GM19324 (cell line): ENCODE measurements at regions not wholly inside any gene's neighbourhood (a gene's known extent, or its start where the extent isn't known, plus 50 kb on each side); places are given as distances from the start of the nearest gene placed in this dataset.
A peak's percentile ranks its signal among the peaks of the same experiment; 100 is the strongest.
"Not testable (repeated sequence)": the region's sequence is repeated elsewhere in the genome, so short reads cannot be mapped to it uniquely, and the experiment has no call there.

Experiments
- ATAC-seq: cut with Tn5 transposase; IDR thresholded peaks from one replicate; pipeline ENCODE4 v1.9.1; 2021; ENCODE audit warnings: mild to moderate bottlenecking, moderate library complexity; ENCODE audit not compliant: unreplicated experiment, low FRiP score

DNA sequence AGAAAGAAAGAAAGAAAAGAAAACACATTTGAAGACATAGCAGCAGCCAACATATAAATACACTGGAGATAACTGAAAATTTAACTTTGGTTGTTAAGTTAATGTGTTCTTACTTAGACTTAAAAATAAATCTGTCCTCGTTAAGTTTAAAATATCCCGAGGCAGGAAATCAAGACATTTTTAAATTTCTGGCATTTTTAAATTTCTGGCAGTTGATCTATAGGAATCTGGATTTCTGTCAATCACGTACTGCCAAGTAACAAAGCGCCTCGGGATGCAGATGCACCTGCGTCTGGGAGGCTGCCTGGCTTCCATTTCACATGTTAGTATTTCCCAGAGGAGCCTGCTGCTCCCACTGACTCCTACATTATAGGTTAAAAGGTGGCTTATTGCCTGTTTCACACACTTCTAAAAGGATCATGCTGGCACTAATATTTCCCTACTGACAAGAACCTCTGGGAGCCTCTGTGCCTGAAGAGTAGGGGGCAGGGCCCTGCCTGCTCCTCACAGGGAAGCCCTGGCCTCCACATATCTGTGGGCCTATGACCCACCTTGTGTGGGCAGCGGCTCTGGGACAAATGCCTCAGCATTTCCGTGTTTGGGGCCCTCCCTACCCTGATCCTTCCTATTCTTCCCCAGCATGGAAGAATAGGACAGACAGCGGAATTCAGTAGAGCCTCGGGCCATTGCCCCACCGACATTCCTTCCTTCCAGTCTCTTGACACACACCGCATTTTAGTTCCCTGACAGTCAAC is 62.8 kb upstream of the ATP12A start:
- ATAC-seq: no peak

DNA sequence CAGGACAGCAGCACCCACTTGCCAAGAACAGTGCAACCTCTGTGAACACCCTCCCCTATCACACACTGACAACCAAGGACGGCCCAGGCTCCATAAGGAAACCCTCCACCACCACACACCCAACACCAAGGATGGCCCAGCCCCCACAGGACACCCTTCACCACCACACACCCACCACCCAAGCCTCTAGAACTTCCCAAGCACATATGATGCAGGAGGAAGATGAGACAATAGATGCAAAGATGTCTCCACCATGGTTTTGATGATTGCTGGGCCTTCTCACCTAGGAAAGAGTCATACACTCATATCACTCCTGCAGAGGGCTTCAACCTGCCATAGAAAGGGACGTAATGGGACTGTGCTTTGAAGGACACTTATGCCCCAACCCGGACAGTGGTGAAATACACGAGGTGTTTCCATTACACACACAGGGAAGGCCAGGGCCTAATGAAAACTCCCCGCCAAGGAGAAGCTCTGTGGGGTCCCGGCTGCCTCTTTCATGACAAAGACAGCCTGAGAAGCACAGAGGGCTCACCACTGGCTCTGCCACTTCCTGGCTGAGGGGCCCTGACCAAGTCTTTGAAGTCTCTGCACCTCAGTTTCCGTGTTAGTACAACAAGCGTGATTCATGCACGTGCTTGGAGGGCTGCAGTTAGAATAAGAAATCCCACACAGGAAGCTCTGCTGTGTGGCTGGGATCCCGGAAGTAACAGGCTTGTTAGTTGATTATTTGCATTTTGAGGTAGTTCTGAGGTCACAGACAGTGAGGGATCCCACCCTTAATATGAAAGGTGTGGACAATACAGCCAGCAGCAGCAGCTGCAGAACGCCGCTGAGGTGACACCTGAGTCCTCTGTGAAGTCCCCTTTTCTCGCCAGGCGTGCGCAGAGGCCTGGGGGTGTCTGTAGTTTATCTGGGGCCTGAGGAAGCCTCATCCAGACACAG is 61.9 kb upstream of the ATP12A start:
- peak; percentile 66 for ATAC-seq

DNA sequence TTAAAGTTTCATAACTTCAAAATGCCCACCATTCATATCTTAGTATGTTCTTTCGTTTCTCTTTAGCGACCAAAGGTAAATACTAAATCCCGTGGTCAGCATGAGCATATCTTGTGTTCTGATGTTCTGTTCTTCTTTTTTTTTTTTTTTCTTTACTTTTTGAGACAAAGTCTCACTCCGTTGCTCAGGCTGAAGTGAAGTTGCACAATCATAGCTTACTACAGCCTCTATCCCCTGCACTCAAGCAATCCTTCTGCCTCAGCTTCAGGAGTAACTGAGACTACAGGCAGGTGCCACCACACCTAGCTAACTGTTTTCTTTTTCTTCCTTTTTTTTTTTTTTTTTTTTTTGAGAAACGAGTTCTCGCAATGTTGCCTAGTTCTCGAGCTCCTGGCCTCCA is 60.9 kb upstream of the ATP12A start:
- ATAC-seq: no peak

DNA sequence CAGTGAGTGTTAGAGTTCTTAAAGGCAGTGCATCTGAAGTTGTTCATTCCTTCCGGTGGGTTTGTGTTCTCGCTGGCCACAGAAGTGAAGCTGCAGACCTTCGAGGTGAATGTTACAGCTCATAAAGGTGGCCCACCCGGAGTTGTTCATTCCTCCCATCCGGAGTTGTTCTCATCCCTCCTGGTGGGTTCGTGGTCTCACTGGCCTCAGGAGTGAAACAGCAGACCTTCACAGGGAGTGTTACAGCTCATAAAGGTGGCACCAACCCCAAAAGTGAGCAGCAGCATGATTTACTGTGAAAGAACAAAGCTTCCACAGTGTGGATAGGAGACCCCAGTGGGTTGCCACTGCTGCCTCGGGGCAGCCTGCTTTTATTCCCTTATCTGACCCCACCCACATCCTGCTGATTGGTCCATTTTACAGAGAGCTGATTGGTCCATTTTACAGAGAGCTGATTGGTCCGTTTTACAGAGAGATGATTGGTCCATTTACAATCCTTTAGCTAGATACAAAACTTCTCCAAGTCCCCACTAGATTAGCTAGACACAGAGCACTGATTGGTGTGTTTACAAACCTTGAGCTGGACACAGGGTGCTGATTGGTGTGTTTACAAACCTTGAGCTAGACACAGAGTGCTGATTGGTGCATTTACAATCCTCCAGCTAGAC is 57.6 kb upstream of the ATP12A start:
- not testable (repeated sequence) for ATAC-seq

DNA sequence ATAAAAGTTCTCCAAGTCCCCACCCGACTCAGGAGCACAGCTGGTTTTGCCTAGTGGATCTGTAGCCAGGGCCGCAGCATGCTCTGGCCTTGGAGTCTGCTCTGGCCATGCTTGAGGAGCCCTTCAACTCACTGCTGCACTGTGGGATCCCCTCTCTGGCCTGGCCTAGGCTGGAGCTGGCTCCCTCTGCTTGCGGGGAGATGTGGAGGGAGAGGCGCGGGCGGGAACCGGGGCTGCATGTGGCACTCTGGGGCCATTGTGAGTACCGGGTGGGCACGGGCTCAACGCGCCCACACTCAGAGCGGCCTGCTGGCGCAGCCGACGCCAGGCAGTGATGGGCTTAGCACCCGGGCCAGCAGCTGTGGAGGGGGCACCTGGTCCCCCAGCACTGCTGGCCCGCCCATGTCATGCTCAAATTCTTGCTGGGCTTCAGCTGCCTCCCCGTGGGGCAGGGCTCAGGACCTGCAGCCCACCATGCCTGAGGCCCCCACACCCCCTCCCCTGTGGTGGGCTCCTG is 57.0 kb upstream of the ATP12A start:
- no peak for ATAC-seq

DNA sequence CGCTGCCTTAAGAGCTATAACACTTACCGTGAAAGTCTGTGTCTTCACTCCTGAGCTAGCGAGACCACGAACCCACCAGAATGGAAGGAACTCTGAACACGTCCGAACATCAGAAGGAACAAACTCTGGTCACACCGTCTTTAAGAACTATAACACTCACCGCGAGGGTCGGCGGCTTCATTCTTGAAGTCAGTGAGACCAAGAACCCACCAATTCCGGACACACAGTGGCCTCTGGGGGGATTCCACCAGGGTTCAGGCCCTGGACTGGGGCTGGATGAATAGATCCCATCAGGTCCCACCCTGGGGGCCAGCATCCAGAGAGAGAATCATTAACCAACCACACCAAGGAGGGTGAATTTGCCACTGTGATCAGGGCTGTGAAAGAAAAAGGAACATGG is 55.8 kb upstream of the ATP12A start:
- no peak for ATAC-seq

DNA sequence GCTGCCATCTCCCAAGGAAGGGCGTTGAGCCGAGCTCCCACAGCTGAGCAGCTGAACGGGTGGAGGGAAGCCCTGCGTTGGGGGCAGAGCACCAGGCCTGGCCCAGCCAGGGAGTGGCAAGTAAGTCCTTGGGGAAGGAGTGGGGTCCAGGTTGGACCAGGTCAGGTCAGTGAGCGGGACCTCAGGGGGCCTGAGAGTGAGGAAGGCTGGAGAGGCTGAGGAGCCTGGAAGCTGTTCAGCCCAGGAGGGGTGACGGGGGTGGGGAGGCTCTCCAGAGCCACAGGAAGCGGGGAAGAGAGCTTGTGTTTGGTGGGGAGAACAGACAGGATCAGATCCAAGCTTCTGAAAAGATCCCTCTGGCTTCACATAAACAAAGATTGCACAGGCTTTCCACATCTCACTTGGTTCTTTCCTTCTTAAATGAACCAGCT is 55.4 kb upstream of the ATP12A start:
- no peak for ATAC-seq

DNA sequence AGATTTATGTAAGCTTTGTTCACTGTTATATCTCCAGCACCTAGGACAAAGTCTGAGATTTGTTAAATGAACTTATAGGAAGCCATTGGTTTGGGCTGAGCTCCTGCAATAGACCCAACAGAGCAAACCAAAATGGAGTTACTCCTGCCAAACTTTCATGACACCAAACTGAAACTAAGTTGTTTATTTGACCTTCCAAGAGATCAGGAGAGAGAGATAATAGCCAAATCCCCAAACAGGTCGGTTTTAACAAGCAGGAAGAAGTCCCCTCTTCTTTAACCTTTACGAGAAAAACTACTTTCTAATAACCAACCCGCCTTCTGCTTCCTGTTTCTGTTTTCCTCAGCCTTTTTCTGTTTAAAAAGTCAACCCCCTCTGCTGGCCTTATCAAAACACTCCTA is 54.9 kb upstream of the ATP12A start:
- ATAC-seq: no peak

DNA sequence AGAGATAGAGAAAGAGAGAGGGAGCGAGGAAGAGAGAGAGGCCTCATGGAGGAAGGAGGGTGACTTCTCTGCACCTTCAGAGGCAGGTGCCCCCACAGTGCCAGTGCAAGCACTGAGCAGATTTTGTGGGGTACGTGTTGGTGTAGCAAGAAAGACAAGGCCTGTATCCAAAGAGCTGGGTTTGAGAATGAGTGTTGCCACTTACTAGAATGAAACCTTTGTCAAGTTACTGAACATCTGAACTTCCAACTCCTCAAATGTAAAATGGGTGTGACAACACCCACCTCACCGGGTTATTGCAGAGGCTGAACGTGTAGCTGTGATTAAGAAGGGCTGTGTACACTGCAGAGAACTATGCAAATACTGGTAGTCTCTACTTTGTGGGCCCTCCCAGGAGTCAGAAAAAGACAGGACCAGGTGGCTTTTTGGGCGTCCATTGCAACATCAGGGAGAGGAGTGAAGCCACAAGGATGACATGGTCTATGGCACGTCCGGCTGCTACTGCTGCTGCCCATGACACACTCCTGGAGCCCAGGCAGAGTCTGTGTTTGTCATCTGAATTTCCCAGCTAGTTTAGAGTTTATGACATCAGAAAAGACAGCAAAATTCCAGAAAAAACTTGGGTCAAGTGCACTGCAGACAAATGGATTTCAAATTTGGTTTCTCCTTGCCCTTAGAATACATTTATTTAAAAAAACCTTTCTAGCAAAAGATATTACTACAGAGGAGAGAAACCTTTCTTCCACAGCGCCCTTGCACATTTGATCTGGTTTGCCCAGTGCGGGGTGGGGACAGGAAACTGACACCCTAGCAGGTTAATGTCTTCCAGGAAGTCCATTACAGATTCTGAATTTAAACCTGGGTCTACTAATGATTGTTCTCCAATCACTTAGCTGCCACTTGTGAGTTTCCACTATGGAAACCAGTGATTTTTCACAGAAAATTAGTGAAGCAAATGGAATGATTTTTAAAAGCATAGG is 54.0 kb upstream of the ATP12A start:
- no peak for ATAC-seq

DNA sequence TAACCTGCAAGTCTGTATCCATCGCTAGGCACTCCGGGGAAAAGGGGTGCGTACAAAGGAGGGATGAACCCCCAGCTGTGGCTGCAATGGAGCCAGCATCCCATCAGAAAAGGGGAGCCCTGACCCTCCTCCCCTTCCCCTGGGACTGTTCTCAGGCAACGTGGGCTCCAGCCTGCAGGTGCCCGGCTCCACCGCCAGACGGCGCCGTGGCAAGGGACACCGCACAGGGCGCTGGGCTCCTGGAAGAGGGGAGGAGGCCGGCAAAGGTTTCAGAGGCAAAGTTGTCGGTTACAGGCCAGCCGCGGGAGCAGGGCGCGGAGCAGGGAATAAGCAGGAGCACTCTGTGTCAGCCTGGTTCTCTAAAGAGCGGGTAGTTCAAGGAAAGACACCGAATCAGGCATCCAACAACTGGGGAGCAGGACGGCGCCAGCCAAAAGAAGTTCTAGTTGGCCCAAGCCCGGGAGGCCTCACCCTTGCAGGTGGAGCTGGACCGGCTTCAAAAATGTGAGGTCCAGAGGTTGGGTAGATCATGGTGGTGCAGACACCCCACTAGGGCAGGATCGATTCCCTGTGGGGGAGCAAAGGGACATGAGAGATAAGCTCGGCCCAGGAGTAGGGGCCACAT is 53.0 kb upstream of the ATP12A start:
- no peak for ATAC-seq

DNA sequence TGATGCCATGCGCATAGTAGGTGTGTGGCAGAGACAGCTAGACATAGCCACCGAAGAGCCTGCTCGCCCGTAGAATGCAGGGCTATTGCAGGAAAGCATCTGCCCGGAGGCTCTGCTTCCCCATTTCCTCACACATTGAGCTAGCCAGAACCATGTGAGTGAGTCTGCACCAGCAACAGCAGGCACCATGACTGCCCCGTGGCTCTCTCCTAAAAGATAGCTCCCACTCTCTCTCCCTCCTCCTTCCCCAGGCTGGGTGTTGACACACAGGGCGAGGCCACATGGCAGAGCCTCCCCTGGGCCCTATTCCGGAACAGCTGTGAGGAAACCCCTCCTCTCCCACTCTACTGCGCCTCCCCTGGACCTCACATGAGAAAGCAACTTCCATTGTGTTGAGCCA is 52.3 kb upstream of the ATP12A start:
- ATAC-seq: no peak

DNA sequence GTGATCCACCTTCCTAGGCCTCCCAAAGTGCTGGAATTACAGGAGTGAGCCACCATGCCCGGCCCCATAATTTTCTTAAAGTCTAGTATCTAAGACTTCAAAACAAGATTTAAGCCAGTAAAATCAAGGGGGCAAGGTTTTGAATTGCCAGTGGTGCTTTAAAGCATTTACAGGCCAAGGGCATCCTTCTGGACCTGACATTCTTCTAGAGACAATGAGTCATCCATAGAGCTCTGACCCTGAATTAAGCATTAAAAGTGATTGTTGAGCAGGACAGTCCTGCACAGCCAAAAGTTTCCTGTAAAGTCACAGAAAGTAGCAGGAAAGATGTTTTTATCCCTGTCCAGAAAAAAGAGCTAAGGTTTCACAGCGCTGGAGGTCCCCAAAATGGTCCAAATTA is 50.9 kb upstream of the ATP12A start:
- ATAC-seq: no peak

DNA sequence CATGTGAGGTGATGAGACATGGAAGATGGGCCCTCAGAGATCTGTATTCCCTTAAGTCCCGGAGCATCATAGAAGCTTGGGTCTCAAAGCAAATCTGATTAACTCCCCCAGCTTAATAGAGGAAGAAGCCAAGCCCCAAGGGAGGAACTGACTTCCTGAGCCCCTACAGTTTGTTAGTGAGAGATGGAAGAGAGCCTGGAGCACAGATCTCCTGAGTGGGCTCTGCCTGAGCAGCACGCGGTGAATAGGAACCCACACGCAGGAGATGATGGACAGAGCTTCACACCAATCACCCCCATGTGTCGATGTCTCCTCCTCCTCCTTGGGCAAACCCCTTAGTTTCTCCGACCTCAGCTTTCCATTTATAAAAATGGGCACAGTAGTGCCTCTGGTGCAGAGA is 50.1 kb upstream of the ATP12A start:
- no peak for ATAC-seq
